Type B pancreatic cell (in vitro differentiated cells): ENCODE measurements at regions not wholly inside any gene's neighbourhood (a gene's known extent, or its start where the extent isn't known, plus 50 kb on each side); places are given as distances from the start of the nearest gene placed in this dataset.

ENCODE experiments used
- DNase-seq: peaks from one replicate; pipeline ENCODE4 v3.0.0; 2021; ENCODE audit warnings: mixed read lengths; ENCODE audit not compliant: unreplicated experiment; ENCODE audit errors: extremely low spot score
- H3K27ac Mint-ChIP-seq: 2 replicates; pipeline ENCODE4 v1.8.0; 2021; ENCODE audit warnings: mild to moderate bottlenecking, mixed read lengths
- H3K27me3 Mint-ChIP-seq: 2 replicates; pipeline ENCODE4 v1.8.0; 2021; ENCODE audit warnings: mixed read lengths
- H3K36me3 Mint-ChIP-seq: 2 replicates; pipeline ENCODE4 v1.8.0; 2021; ENCODE audit warnings: mixed read lengths
- H3K4me1 Mint-ChIP-seq: one replicate; pipeline ENCODE4 v1.8.0; 2021; ENCODE audit warnings: mixed read lengths; ENCODE audit not compliant: unreplicated experiment
- H3K4me3 Mint-ChIP-seq: 2 replicates; pipeline ENCODE4 v1.8.0; 2021; ENCODE audit warnings: mild to moderate bottlenecking, mixed read lengths
- H3K9me3 Mint-ChIP-seq: 2 replicates; pipeline ENCODE4 v1.8.0; 2021; ENCODE audit warnings: mixed read lengths
- CTCF ChIP-seq: fragments of 200-600 bp; sonication (generic); conservative IDR thresholded peaks from 2 replicates; pipeline ENCODE4 v1.5.0; 2021; ENCODE audit warnings: antibody characterized with exemption, mild to moderate bottlenecking

GRCh38 chr7:155375337-155376277 is 77.9 kb downstream of the INSIG1 start:
- Mint-ChIP-seq H3K9me3 (no peaks in the 10 kb centered on the region), H3K4me3 (peak overlapping the region; percentile 42), H3K4me1 (peaks cover 17% of the 10 kb centered on the region), H3K27me3 (peaks cover 94% of the 10 kb centered on the region), H3K27ac (no peak overlapping the region), H3K36me3 (no peaks in the 10 kb centered on the region)
- no peak for TF ChIP-seq CTCF
- DNase-seq: no peak

- peaks cover 25% of the 10 kb centered on the region for H3K4me1 Mint-ChIP-seq
- no peak for DNase-seq
- H3K27ac Mint-ChIP-seq: no peak overlapping the region
- no peaks in the 10 kb centered on the region for H3K9me3 Mint-ChIP-seq
- H3K27me3 Mint-ChIP-seq: peaks cover 93% of the 10 kb centered on the region
- no peak for TF ChIP-seq CTCF
- peak overlapping the region; percentile 39 for H3K4me3 Mint-ChIP-seq
- H3K36me3 Mint-ChIP-seq: no peaks in the 10 kb centered on the region
Observed at GRCh38 chr7:155377071-155377837, 79.6 kb downstream of the INSIG1 start.

DNA sequence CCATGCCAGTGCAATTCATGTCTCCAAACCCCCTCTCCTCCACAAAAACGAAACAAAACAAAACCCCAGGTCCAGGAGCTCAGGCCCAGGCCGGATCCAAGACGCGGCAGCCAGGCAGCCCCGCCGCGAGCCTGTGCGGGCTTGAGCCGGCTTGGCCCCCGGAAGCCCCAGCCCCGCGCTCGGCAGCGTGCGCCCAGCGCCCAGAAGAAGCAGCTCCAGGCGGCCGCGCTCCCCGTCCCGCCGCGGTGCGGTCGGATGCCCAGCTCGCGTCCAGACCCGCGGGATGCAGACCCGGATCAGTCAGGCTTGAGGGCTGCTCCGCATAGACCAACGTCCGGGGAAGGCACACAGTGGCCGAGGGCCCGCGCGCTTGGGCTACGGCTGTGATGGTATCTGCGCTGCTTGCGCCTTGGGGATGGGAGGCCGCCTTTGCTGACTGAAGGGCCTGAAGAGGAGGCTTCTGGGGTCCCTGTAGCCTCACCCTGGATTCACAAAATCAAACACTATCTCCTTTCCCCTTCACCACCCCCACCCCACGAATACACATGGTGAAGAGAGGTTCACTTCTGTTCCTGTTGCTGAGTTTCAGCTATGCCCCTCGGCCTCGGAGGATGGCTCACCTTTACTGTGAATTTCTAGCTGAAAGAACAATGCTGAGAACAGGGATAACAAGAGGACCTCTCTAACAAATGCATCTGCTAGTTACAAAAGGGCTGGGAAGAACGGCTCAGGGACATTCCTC is 79.9 kb upstream of the EN2 start:
- peaks cover 96% of the 10 kb centered on the region for H3K27me3 Mint-ChIP-seq
- no peaks in the 10 kb centered on the region for H3K9me3 Mint-ChIP-seq
- no peak for DNase-seq
- no peak overlapping the region for H3K27ac Mint-ChIP-seq
- H3K36me3 Mint-ChIP-seq: no peaks in the 10 kb centered on the region
- H3K4me3 Mint-ChIP-seq: peak overlapping the region; percentile 39
- peaks cover 25% of the 10 kb centered on the region for H3K4me1 Mint-ChIP-seq
- TF ChIP-seq CTCF: no peak

GRCh38 chr7:155378580-155378934 is 79.4 kb upstream of the EN2 start:
- peaks cover 96% of the 10 kb centered on the region for H3K27me3 Mint-ChIP-seq
- H3K4me3 Mint-ChIP-seq: no peak overlapping the region
- no peak for DNase-seq
- H3K4me1 Mint-ChIP-seq: peaks cover 21% of the 10 kb centered on the region
- H3K36me3 Mint-ChIP-seq: no peaks in the 10 kb centered on the region
- TF ChIP-seq CTCF: no peak
- H3K27ac Mint-ChIP-seq: no peak overlapping the region
- no peaks in the 10 kb centered on the region for H3K9me3 Mint-ChIP-seq

GRCh38 chr7:155378959-155379871 is 78.7 kb upstream of the EN2 start:
- Mint-ChIP-seq H3K36me3 (no peaks in the 10 kb centered on the region), H3K9me3 (no peaks in the 10 kb centered on the region), H3K4me3 (no peak overlapping the region), H3K27ac (no peak overlapping the region), H3K4me1 (peaks cover 20% of the 10 kb centered on the region), H3K27me3 (peaks cover 96% of the 10 kb centered on the region)
- no peak for DNase-seq
- no peak for TF ChIP-seq CTCF
